GM23338 (cell line): ENCODE measurements at regions not wholly inside any gene's neighbourhood (a gene's known extent, or its start where the extent isn't known, plus 50 kb on each side); places are given as distances from the start of the nearest gene placed in this dataset.

Source experiments
- CTCF ChIP-seq, 2 experiments: fragments of 200-600 bp in 1 of 2; sonication (generic) in 1 of 2; conservative IDR thresholded peaks; 2 replicates each; pipeline versions ENCODE4 v1.5.1 to v1.6.1; 2016 to 2017; ENCODE audit warnings: antibody characterized with exemption in 2 of 2, low read depth in 2 of 2, mild to moderate bottlenecking in 2 of 2, moderate library complexity in 1 of 2
- EZH2phosphoT487 ChIP-seq: fragments of 200-600 bp; sonication (generic); IDR thresholded peaks from one replicate; pipeline ENCODE4 v1.8.1; 2018; ENCODE audit warnings: antibody characterized with exemption; ENCODE audit not compliant: unreplicated experiment
- JUNB ChIP-seq: IDR thresholded peaks from one replicate; pipeline ENCODE4 v1.6.1; 2016; ENCODE audit warnings: antibody characterized with exemption; ENCODE audit not compliant: unreplicated experiment
- TF ChIP-seq, protein P1 (sequence below): IDR thresholded peaks from one replicate; pipeline ENCODE4 v1.6.1; 2018; ENCODE audit warnings: antibody characterized with exemption; ENCODE audit not compliant: unreplicated experiment

GRCh38 chr6:104640761-104641160 is 219.0 kb downstream of the HACE1 start:
- TF ChIP-seq CTCF (conservative IDR thresholded peaks at IDR 0.05; ENCODE audit: low read depth in 2 of 2) (no peak), EZH2phosphoT487 (no peak), JUNB (no peak)
- TF ChIP-seq, protein P1, sequence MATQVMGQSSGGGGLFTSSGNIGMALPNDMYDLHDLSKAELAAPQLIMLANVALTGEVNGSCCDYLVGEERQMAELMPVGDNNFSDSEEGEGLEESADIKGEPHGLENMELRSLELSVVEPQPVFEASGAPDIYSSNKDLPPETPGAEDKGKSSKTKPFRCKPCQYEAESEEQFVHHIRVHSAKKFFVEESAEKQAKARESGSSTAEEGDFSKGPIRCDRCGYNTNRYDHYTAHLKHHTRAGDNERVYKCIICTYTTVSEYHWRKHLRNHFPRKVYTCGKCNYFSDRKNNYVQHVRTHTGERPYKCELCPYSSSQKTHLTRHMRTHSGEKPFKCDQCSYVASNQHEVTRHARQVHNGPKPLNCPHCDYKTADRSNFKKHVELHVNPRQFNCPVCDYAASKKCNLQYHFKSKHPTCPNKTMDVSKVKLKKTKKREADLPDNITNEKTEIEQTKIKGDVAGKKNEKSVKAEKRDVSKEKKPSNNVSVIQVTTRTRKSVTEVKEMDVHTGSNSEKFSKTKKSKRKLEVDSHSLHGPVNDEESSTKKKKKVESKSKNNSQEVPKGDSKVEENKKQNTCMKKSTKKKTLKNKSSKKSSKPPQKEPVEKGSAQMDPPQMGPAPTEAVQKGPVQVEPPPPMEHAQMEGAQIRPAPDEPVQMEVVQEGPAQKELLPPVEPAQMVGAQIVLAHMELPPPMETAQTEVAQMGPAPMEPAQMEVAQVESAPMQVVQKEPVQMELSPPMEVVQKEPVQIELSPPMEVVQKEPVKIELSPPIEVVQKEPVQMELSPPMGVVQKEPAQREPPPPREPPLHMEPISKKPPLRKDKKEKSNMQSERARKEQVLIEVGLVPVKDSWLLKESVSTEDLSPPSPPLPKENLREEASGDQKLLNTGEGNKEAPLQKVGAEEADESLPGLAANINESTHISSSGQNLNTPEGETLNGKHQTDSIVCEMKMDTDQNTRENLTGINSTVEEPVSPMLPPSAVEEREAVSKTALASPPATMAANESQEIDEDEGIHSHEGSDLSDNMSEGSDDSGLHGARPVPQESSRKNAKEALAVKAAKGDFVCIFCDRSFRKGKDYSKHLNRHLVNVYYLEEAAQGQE: no peak
